Esophagus muscularis mucosa (tissue), 3 donors: ENCODE measurements at regions not wholly inside any gene's neighbourhood (a gene's known extent, or its start where the extent isn't known, plus 50 kb on each side); places are given as distances from the start of the nearest gene placed in this dataset.

ENCODE experiments used
- CTCF ChIP-seq, 3 experiments: fragments of 200-600 bp in 2 of 3; fragments of 450-650 bp in 1 of 3; sonication (generic) in 2 of 3; IDR thresholded peaks; one replicate each; pipeline ENCODE4 v1.5.1; 2017 to 2019; ENCODE audit warnings: antibody characterized with exemption in 3 of 3, mild to moderate bottlenecking in 2 of 3, moderate library complexity in 1 of 3
- POLR2A ChIP-seq: fragments of 450-650 bp; IDR thresholded peaks from one replicate; pipeline ENCODE4 v1.6.1; 2017; ENCODE audit warnings: antibody characterized with exemption, moderate library complexity, mild to moderate bottlenecking, low read depth

GRCh38 chr1:104987210-104987609 is 1237.5 kb downstream of the AMY1C start:
- no peak for TF ChIP-seq CTCF (IDR thresholded peaks at IDR 0.05)
- no peak for TF ChIP-seq POLR2A
